ENCODE measurements at regions not wholly inside any gene's neighbourhood (a gene's known extent, or its start where the extent isn't known, plus 50 kb on each side); places are given as distances from the start of the nearest gene placed in this dataset.

DNA sequence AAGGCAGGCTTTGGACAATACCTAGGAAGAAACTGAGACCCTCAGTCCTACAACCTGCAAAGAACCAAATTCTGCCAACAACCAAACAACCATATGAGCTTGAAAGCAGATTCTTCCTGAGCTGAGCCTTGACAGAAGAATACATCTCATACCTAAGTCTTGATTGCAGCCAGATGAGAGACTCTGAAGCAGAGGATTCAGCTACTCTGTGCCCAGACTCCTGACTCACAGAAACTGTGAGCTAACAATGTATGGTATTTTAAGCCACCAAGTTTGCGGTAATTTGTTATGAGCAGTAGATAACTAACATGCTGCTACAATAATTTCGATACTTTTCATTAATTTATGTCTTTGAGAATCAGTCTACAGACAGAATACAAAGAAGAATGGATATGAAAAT is 325.1 kb upstream of the CBLB start:
- H3K27ac ChIP-seq (ENCODE audit: low read depth, low read length, poor library complexity, severe bottlenecking), result no peak overlapping the region
- H2AFZ ChIP-seq (ENCODE audit: low read length), result no peak overlapping the region
- H3K4me3 ChIP-seq (ENCODE audit: low read depth, low read length, poor library complexity, severe bottlenecking), result no peak overlapping the region
- no peaks in the 10 kb centered on the region for H3K9me3 ChIP-seq (ENCODE audit: low read length)
- no peak overlapping the region for H3K4me2 ChIP-seq (ENCODE audit: low read length)
- H3K27me3 ChIP-seq (ENCODE audit: insufficient read depth, low read length), result no peaks in the 10 kb centered on the region
- H4K20me1 ChIP-seq (ENCODE audit: insufficient read depth, low read length), result no peaks in the 10 kb centered on the region
- no peaks in the 10 kb centered on the region for H3K36me3 ChIP-seq (ENCODE audit: insufficient read depth, low read length)
- no peaks in the 10 kb centered on the region for H3K79me2 ChIP-seq (ENCODE audit: insufficient read depth, low read length)
- no peaks in the 10 kb centered on the region; the same call in 1 of the 2 replicates for H3F3A ChIP-seq (ENCODE audit: insufficient read depth, low read length)
- TF ChIP-seq, protein P1, sequence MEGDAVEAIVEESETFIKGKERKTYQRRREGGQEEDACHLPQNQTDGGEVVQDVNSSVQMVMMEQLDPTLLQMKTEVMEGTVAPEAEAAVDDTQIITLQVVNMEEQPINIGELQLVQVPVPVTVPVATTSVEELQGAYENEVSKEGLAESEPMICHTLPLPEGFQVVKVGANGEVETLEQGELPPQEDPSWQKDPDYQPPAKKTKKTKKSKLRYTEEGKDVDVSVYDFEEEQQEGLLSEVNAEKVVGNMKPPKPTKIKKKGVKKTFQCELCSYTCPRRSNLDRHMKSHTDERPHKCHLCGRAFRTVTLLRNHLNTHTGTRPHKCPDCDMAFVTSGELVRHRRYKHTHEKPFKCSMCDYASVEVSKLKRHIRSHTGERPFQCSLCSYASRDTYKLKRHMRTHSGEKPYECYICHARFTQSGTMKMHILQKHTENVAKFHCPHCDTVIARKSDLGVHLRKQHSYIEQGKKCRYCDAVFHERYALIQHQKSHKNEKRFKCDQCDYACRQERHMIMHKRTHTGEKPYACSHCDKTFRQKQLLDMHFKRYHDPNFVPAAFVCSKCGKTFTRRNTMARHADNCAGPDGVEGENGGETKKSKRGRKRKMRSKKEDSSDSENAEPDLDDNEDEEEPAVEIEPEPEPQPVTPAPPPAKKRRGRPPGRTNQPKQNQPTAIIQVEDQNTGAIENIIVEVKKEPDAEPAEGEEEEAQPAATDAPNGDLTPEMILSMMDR (IDR thresholded peaks at IDR 0.05; ENCODE audit: low read length), result no peak
- no peak for TF ChIP-seq EZH2 (IDR thresholded peaks at IDR 0.05; ENCODE audit: borderline replicate concordance, low read length)
- H3K9ac ChIP-seq (ENCODE audit: low read length), result no peak overlapping the region
- H3K9me2 ChIP-seq (ENCODE audit: low read depth, low read length), result no peaks in the 10 kb centered on the region
- H3K4me1 ChIP-seq (ENCODE audit: insufficient read depth, low read length, severe bottlenecking), result no peaks in the 10 kb centered on the region

DNA sequence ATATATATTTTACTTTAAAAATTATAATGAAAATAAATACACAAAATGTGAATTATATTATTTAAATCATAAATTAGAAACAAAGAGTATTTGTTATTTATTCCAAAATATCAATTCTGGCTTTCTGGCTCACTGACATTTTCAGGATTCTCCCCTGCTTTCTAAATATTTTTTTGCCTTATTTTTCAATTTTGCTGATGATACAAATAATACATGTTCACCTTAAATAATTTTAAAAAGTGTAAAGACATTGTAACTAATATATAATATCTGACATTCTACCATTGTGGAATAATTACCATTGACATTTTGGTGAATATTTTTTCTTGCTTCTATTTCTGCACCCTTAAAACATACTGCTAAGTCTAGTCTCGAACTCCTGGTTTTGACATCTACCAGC is 325.9 kb upstream of the CBLB start:
- Histone ChIP-seq H2AFZ (ENCODE audit: low read length) (no peak overlapping the region), H3K79me2 (ENCODE audit: insufficient read depth, low read length) (no peaks in the 10 kb centered on the region), H3F3A (ENCODE audit: insufficient read depth, low read length) (no peaks in the 10 kb centered on the region; the same call in 1 of the 2 replicates), H3K4me1 (ENCODE audit: insufficient read depth, low read length, severe bottlenecking) (no peaks in the 10 kb centered on the region), H3K4me3 (ENCODE audit: low read depth, low read length, poor library complexity, severe bottlenecking) (no peak overlapping the region), H3K9me2 (ENCODE audit: low read depth, low read length) (no peaks in the 10 kb centered on the region), H3K9ac (ENCODE audit: low read length) (no peak overlapping the region), H3K27ac (ENCODE audit: low read depth, low read length, poor library complexity, severe bottlenecking) (no peak overlapping the region), H4K20me1 (ENCODE audit: insufficient read depth, low read length) (no peaks in the 10 kb centered on the region), H3K4me2 (ENCODE audit: low read length) (no peak overlapping the region), H3K9me3 (ENCODE audit: low read length) (no peaks in the 10 kb centered on the region), H3K27me3 (ENCODE audit: insufficient read depth, low read length) (no peaks in the 10 kb centered on the region), H3K36me3 (ENCODE audit: insufficient read depth, low read length) (no peaks in the 10 kb centered on the region)
- no peak for TF ChIP-seq EZH2 (IDR thresholded peaks at IDR 0.05; ENCODE audit: borderline replicate concordance, low read length)
- TF ChIP-seq, protein P1 (IDR thresholded peaks at IDR 0.05; ENCODE audit: low read length), result no peak

DNA sequence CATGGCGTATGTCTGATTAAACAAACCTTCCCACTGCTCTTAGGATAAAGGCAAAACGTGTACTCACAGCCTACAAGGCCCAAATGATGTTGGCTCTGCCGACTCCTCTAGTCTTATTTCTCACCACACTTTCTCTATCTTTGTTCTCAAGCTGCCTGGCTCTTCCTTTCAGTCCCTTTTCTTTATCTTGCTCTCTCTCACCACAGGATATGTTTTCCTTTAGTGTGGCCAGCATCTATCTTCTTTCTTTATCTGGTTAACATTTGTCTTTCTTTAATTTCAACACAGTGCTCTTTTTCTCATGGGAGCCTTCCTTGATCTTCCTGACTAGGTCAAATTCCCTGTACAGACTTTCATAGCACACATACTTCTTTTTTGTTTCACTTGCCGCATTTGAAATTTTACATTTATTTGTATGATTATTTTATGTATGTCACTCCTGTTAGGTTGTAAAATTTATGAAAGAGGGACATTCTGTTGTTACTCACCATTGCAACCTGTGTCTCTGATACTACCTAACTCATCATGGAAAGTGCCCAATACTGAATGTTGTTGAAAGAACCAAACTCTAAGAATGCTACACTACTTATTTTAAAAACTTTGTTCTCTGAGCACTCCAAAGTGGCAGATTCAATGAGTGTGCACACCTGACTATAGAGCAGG is 328.9 kb upstream of the CBLB start:
- Histone ChIP-seq H3K4me3 (ENCODE audit: low read depth, low read length, poor library complexity, severe bottlenecking) (no peak overlapping the region), H3K79me2 (ENCODE audit: insufficient read depth, low read length) (no peaks in the 10 kb centered on the region), H3K9me2 (ENCODE audit: low read depth, low read length) (no peaks in the 10 kb centered on the region), H3F3A (ENCODE audit: insufficient read depth, low read length) (no peaks in the 10 kb centered on the region), H4K20me1 (ENCODE audit: insufficient read depth, low read length) (no peaks in the 10 kb centered on the region), H3K9me3 (ENCODE audit: low read length) (no peaks in the 10 kb centered on the region), H3K27me3 (ENCODE audit: insufficient read depth, low read length) (no peaks in the 10 kb centered on the region), H3K36me3 (ENCODE audit: insufficient read depth, low read length) (no peaks in the 10 kb centered on the region), H3K4me2 (ENCODE audit: low read length) (no peak overlapping the region), H3K9ac (ENCODE audit: low read length) (no peak overlapping the region), H2AFZ (ENCODE audit: low read length) (0 out of 2 replicates have a peak overlapping the region, but pooled peaks have one; percentile 45), H3K27ac (ENCODE audit: low read depth, low read length, poor library complexity, severe bottlenecking) (no peak overlapping the region), H3K4me1 (ENCODE audit: insufficient read depth, low read length, severe bottlenecking) (no peaks in the 10 kb centered on the region)
- TF ChIP-seq EZH2 (IDR thresholded peaks at IDR 0.05; ENCODE audit: borderline replicate concordance, low read length), result no peak
- TF ChIP-seq, protein P1 (IDR thresholded peaks at IDR 0.05; ENCODE audit: low read length), result no peak

Data from OCI-LY1 (cell line).